GM12892 (cell line): ENCODE measurements at regions not wholly inside any gene's neighbourhood (a gene's known extent, or its start where the extent isn't known, plus 50 kb on each side); places are given as distances from the start of the nearest gene placed in this dataset.

Experiments
- POLR2AphosphoS5 ChIP-seq: IDR thresholded peaks from 2 replicates; pipeline ENCODE4 v1.6.1; 2011; ENCODE audit warnings: low read depth, low read length, control low read depth
- TAF1 ChIP-seq: IDR thresholded peaks from 2 replicates; pipeline ENCODE4 v1.6.1; 2011; ENCODE audit warnings: low read depth, mild to moderate bottlenecking, control low read depth, low read length, borderline replicate concordance

DNA sequence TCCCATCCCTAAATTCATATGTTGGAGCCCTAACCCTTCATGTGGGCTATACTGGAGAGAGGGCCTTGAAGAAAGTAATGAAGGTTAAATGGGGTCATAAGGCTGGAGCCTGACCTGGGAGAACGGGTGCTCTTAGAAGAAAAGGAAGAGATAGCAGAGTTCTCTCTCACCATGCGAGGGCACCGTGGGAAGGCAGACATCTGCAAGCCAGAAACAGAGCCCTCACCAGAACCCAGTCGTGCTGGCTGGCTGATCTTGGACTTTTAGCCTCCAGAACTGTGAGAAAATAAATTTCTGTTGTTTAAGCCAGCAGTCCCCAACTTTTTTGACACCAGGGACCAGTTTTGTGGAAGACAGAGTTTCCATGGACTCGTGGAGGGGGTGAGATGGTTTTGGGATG, 149.3 kb downstream of the ATP23 start:
- TF ChIP-seq TAF1 (no peak), POLR2AphosphoS5 (no peak)
